ENCODE measurements at regions not wholly inside any gene's neighbourhood (a gene's known extent, or its start where the extent isn't known, plus 50 kb on each side); places are given as distances from the start of the nearest gene placed in this dataset.

DNA sequence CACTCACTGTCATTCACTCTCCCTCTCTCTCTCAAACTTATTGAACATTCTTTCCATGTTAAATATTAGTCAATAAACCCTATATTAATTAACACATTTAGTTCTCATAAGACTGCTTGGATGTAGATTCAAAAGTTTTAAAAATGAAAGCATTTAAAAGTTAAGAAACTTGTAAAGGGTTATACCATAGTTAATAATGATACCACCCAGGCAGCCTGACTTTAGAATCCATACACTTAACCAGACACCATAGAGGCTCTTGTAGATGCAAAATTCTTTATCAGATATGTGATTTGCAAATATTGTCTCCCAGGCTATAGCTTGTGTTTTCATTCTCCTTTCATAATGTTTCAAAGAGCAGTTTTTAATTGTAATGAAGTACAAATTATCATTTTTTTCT, 335.8 kb upstream of the ACTBL2 start:
- BruUV-seq (replicated peaks), result no TSS peak
- Mint-ChIP-seq H3K9me3 (ENCODE audit: low read depth, unreplicated experiment) (peaks cover 4% of the 10 kb centered on the region), H3K27ac (ENCODE audit: unreplicated experiment) (no peak overlapping the region), H3K4me1 (ENCODE audit: low read depth, unreplicated experiment) (peaks cover 41% of the 10 kb centered on the region), H3K27me3 (ENCODE audit: unreplicated experiment) (no peaks in the 10 kb centered on the region), H3K36me3 (ENCODE audit: insufficient read depth, unreplicated experiment) (peaks cover 5% of the 10 kb centered on the region), H3K4me3 (ENCODE audit: low read depth, unreplicated experiment) (no peak overlapping the region)
- CTCF ChIA-PET, result no interaction called here
- DNase-seq, result no peak
- intact Hi-C loops (cut with micrococcal nuclease; ENCODE audit: unreplicated experiment), result no loop called here
- no peak for TF ChIP-seq CTCF (IDR thresholded peaks at IDR 0.05; ENCODE audit: unreplicated experiment)

- DNase-seq, result no peak
- peaks cover 36% of the 10 kb centered on the region for H3K4me1 Mint-ChIP-seq (ENCODE audit: low read depth, unreplicated experiment)
- H3K27me3 Mint-ChIP-seq (ENCODE audit: unreplicated experiment), result no peaks in the 10 kb centered on the region
- peak overlapping the region; percentile 76 for H3K27ac Mint-ChIP-seq (ENCODE audit: unreplicated experiment)
- intact Hi-C loops (cut with micrococcal nuclease; ENCODE audit: unreplicated experiment), result no loop called here
- peaks cover 4% of the 10 kb centered on the region for H3K9me3 Mint-ChIP-seq (ENCODE audit: low read depth, unreplicated experiment)
- H3K36me3 Mint-ChIP-seq (ENCODE audit: insufficient read depth, unreplicated experiment), result peaks cover 5% of the 10 kb centered on the region
- CTCF ChIA-PET, result interaction anchor here (0.7 to 1.3 kb wide), 3 partner anchors 319 to 492 kb away, joined by 3 to 4 read pairs (median 3); no protein-coding TSS in a partner anchor
- BruUV-seq (replicated peaks), result no TSS peak
- no peak for TF ChIP-seq CTCF (IDR thresholded peaks at IDR 0.05; ENCODE audit: unreplicated experiment)
- no peak overlapping the region for H3K4me3 Mint-ChIP-seq (ENCODE audit: low read depth, unreplicated experiment)
Observed at GRCh38 chr5:57817924-57818323, 335.3 kb upstream of the ACTBL2 start.

- no peak for DNase-seq
- Mint-ChIP-seq H3K4me1 (ENCODE audit: low read depth, unreplicated experiment) (peaks cover 27% of the 10 kb centered on the region), H3K9me3 (ENCODE audit: low read depth, unreplicated experiment) (peaks cover under 1% of the 10 kb centered on the region), H3K27ac (ENCODE audit: unreplicated experiment) (peak overlapping the region; percentile 76), H3K27me3 (ENCODE audit: unreplicated experiment) (no peaks in the 10 kb centered on the region), H3K36me3 (ENCODE audit: insufficient read depth, unreplicated experiment) (peaks cover 5% of the 10 kb centered on the region), H3K4me3 (ENCODE audit: low read depth, unreplicated experiment) (no peak overlapping the region)
- no peak for TF ChIP-seq CTCF (IDR thresholded peaks at IDR 0.05; ENCODE audit: unreplicated experiment)
- intact Hi-C loops (cut with micrococcal nuclease; ENCODE audit: unreplicated experiment), result no loop called here
- BruUV-seq (replicated peaks), result no TSS peak
- CTCF ChIA-PET, result interaction anchor here (0.7 to 1.3 kb wide), 7 partner anchors 38 to 1937 kb away, joined by 3 to 4 read pairs (median 3); no protein-coding TSS in a partner anchor
Observed at GRCh38 chr5:57817001-57817453, 334.4 kb upstream of the ACTBL2 start.

- Mint-ChIP-seq H3K36me3 (ENCODE audit: insufficient read depth, unreplicated experiment) (peaks cover 5% of the 10 kb centered on the region), H3K27me3 (ENCODE audit: unreplicated experiment) (no peaks in the 10 kb centered on the region), H3K27ac (ENCODE audit: unreplicated experiment) (peak overlapping the region; percentile 76), H3K4me3 (ENCODE audit: low read depth, unreplicated experiment) (no peak overlapping the region), H3K9me3 (ENCODE audit: low read depth, unreplicated experiment) (no peaks in the 10 kb centered on the region), H3K4me1 (ENCODE audit: low read depth, unreplicated experiment) (peaks cover 25% of the 10 kb centered on the region)
- no peak for TF ChIP-seq CTCF (IDR thresholded peaks at IDR 0.05; ENCODE audit: unreplicated experiment)
- peak; percentile 11 for DNase-seq
- no TSS peak for BruUV-seq (replicated peaks)
- intact Hi-C loops (cut with micrococcal nuclease; ENCODE audit: unreplicated experiment), result no loop called here
- CTCF ChIA-PET, result interaction anchor here (0.6 to 1.3 kb wide), 4 partner anchors 37 to 448 kb away, joined by 3 to 5 read pairs (median 4); no protein-coding TSS in a partner anchor
Observed at GRCh38 chr5:57816108-57816507, 333.5 kb upstream of the ACTBL2 start.
